K562 (cell line): ENCODE measurements at regions not wholly inside any gene's neighbourhood (a gene's known extent, or its start where the extent isn't known, plus 50 kb on each side); places are given as distances from the start of the nearest gene placed in this dataset.

Experiments used
- ATAC-seq: fragments of 200-7000 bp; cut with Tn5 transposase; 3 replicates; pipeline ENCODE4 v1.9.1; 2020; ENCODE audit warnings: moderate library complexity
- BruUV-seq: library from RNA; stranded (reverse); fragments of 400-500 nt; replicated peaks from 2 replicates; lab custom pipeline; 2021; lab: Mats Ljungman, UMichigan
- CTCF ChIA-PET: fragments of 300-600 bp; formaldehyde crosslinking; extraction: SDS; loops from one replicate; lab custom pipeline; 2021; ENCODE audit warnings: low intra/inter-chr PET ratio; lab: Yijun Ruan, JAX
- POLR2A ChIA-PET: fragments of 300-600, 350-650 bp; sonication (Branson Sonifier 250); formaldehyde crosslinking; extraction: SDS; loops from one replicate; lab custom pipeline; 2021; ENCODE audit warnings: antibody characterized with exemption, inconsistent platforms; lab: Yijun Ruan, JAX
- DNase-seq, 4 experiments: peaks; one replicate each; pipeline versions ENCODE4 v3.0.0 to v3.0.0-alpha.2; 2011 to 2018; ENCODE audit warnings: low spot score in 3 of 4, mixed read lengths in 3 of 4; ENCODE audit errors: extremely low read depth in 1 of 4
- FAIRE-seq: peaks from 2 replicates; lab custom pipeline; 2011; peaks lifted over from hg19 to GRCh38; lab: Jason Lieb, UNC
- H2AFZ ChIP-seq: 2 replicates; pipeline ENCODE4 v1.6.0; 2011; ENCODE audit warnings: low read depth, low read length, control low read depth, inconsistent platforms
- H3K27ac ChIP-seq: fragments of 200-600 bp; 3 replicates; pipeline ENCODE4 v1.8.0; 2011; ENCODE audit warnings: low read depth, mild to moderate bottlenecking, control low read depth, inconsistent platforms, low read length, moderate library complexity, mixed read lengths; ENCODE audit errors: extremely low read depth
- H3K27me3 ChIP-seq, 2 experiments: fragments of 300-600 bp in 1 of 2; 2 replicates in 1 of 2; 3 replicates in 1 of 2; pipeline versions ENCODE4 v1.6.0 to v1.8.0; 2011; ENCODE audit warnings: inconsistent platforms in 2 of 2, low read length in 2 of 2, mild to moderate bottlenecking in 1 of 2, mixed read lengths in 1 of 2, moderate library complexity in 1 of 2; ENCODE audit not compliant: control insufficient read depth in 2 of 2, insufficient read depth in 2 of 2
- H3K36me3 ChIP-seq: fragments of 300-600 bp; 3 replicates; pipeline ENCODE4 v1.8.0; 2011; ENCODE audit warnings: mild to moderate bottlenecking, low read length, inconsistent platforms; ENCODE audit not compliant: control insufficient read depth, insufficient read depth
- H3K4me1 ChIP-seq, 2 experiments: fragments of 200-600 bp in 1 of 2; replicated peaks in 1 of 2; 2 replicates in 1 of 2; 3 replicates in 1 of 2; pipeline versions ENCODE4 v1.5.1 to v1.8.0; 2011; ENCODE audit warnings: inconsistent platforms in 2 of 2, low read length in 2 of 2, mild to moderate bottlenecking in 1 of 2, mixed read lengths in 1 of 2, moderate library complexity in 1 of 2; ENCODE audit not compliant: control insufficient read depth in 2 of 2, insufficient read depth in 2 of 2
- H3K4me2 ChIP-seq: 2 replicates; pipeline ENCODE4 v1.6.1; 2011; ENCODE audit warnings: low read length, control low read depth, inconsistent platforms, mixed read lengths; ENCODE audit not compliant: insufficient read depth
- H3K4me3 ChIP-seq: fragments of 200-600 bp; sonication (generic), shearing (Covaris generic); 2 replicates; pipeline ENCODE4 v1.5.1; 2016; ENCODE audit warnings: control low read depth, inconsistent platforms
- H3K79me2 ChIP-seq: fragments of 200-600 bp; 3 replicates; pipeline ENCODE4 v1.8.0; 2011; ENCODE audit warnings: low read length, inconsistent platforms; ENCODE audit not compliant: control insufficient read depth, insufficient read depth
- H3K9ac ChIP-seq, 2 experiments: 2 replicates each; pipeline versions ENCODE4 v1.6.0 to v1.6.1; 2011; ENCODE audit warnings: low read depth in 2 of 2, low read length in 2 of 2, control low read depth in 1 of 2, inconsistent platforms in 1 of 2, mild to moderate bottlenecking in 1 of 2, mixed read lengths in 1 of 2; ENCODE audit not compliant: insufficient read depth in 1 of 2
- H3K9me1 ChIP-seq: one replicate; pipeline ENCODE4 v1.6.0; 2011; ENCODE audit warnings: inconsistent platforms, mild to moderate bottlenecking, low read length, moderate library complexity; ENCODE audit not compliant: control insufficient read depth, insufficient read depth
- H3K9me3 ChIP-seq: replicated peaks from 2 replicates; pipeline ENCODE4 v1.5.1; 2011; ENCODE audit warnings: low read depth, low read length, inconsistent platforms; ENCODE audit not compliant: control insufficient read depth, insufficient read depth
- H4K20me1 ChIP-seq: replicated peaks from 2 replicates; pipeline ENCODE4 v1.6.1; 2011; ENCODE audit warnings: low read length, inconsistent platforms, mixed read lengths; ENCODE audit not compliant: control insufficient read depth, insufficient read depth
- BCL6 ChIP-seq: fragments of 250-450 bp; sonication (Bioruptor Pico); IDR thresholded peaks from 2 replicates; pipeline ENCODE4 v1.4.0; 2020
- E2F3 ChIP-seq: fragments of 250-450 bp; sonication (Bioruptor Pico); IDR thresholded peaks from 2 replicates; pipeline ENCODE4 v1.4.0; 2020; ENCODE audit warnings: mild to moderate bottlenecking
- GABPB2 ChIP-seq: fragments of 250-450 bp; sonication (Bioruptor Pico); conservative IDR thresholded peaks from 2 replicates; pipeline ENCODE4 v1.5.1; 2021; ENCODE audit warnings: mild to moderate bottlenecking
- JUND ChIP-seq, 2 experiments: IDR thresholded peaks; 2 replicates in 1 of 2; 3 replicates in 1 of 2; pipeline ENCODE4 v1.6.1; 2011; ENCODE audit warnings: borderline replicate concordance in 2 of 2, low read depth in 2 of 2, low read length in 2 of 2, improper control_type of control experiment in 1 of 2, missing biosample characterization in 1 of 2, missing genetic modification characterization in 1 of 2, missing genetic modification reagents in 1 of 2
- NONO ChIP-seq, 2 experiments: fragments of 200-400 bp in 1 of 2; fragments of 450-650 bp in 1 of 2; formaldehyde crosslinking in 1 of 2; IDR thresholded peaks; 2 replicates each; pipeline ENCODE4 v1.6.1; 2017; ENCODE audit warnings: low read depth in 2 of 2, mild to moderate bottlenecking in 2 of 2, moderate library complexity in 2 of 2, low read length in 1 of 2
- SRF ChIP-seq, 2 experiments: fragments of 250-450, 450-650 bp in 1 of 2; sonication (Bioruptor Pico) in 1 of 2; sonication (generic) in 1 of 2; formaldehyde crosslinking; IDR thresholded peaks; 2 replicates each; pipeline versions ENCODE4 v1.5.0 to v1.5.1; 2020 to 2022; ENCODE audit warnings: mild to moderate bottlenecking in 1 of 2, missing genetic modification reagents in 1 of 2
- TSHZ1 ChIP-seq: fragments of 250-450 bp; sonication (Bioruptor Pico); IDR thresholded peaks from 2 replicates; pipeline ENCODE4 v1.4.0; 2020; ENCODE audit warnings: mild to moderate bottlenecking, moderate library complexity
- ZBTB11 ChIP-seq, 3 experiments: fragments of 200-800 bp in 1 of 3; fragments of 250-450 bp in 1 of 3; fragments of 450-650 bp in 1 of 3; sonication (Bioruptor Pico) in 1 of 3; sonication (Bioruptor generic) in 1 of 3; formaldehyde crosslinking in 1 of 3; IDR thresholded peaks; 2 replicates each; pipeline versions ENCODE4 v1.6.1 to v1.8.0; 2016 to 2022; ENCODE audit warnings: mild to moderate bottlenecking in 2 of 3, missing genetic modification characterization in 2 of 3, missing compliant biosample characterization in 1 of 3, moderate library complexity in 1 of 3
- ZNF274 ChIP-seq: IDR thresholded peaks from 2 replicates; pipeline ENCODE4 v1.6.1; 2011; ENCODE audit warnings: low read depth, mild to moderate bottlenecking, low read length, moderate library complexity, borderline replicate concordance
- ZNF398 ChIP-seq: fragments of 250-450 bp; sonication (Bioruptor Pico); IDR thresholded peaks from 2 replicates; pipeline ENCODE4 v1.8.0; 2021; ENCODE audit warnings: moderate library complexity, mild to moderate bottlenecking, inconsistent platforms
- ZNF57 ChIP-seq: fragments of 450-650 bp; formaldehyde crosslinking; IDR thresholded peaks from 2 replicates; pipeline ENCODE4 v1.4.0; 2020; ENCODE audit warnings: mild to moderate bottlenecking, moderate library complexity
- ZNF583 ChIP-seq: fragments of 250-450 bp; sonication (Bioruptor Pico); IDR thresholded peaks from 2 replicates; pipeline ENCODE4 v1.4.0; 2020
- ZNF717 ChIP-seq: fragments of 250-450 bp; sonication (Bioruptor Pico); IDR thresholded peaks from 2 replicates; pipeline ENCODE4 v1.5.0; 2021
- ZSCAN32 ChIP-seq: fragments of 450-650 bp; formaldehyde crosslinking; IDR thresholded peaks from 2 replicates; pipeline ENCODE4 v1.4.0; 2020; ENCODE audit warnings: mild to moderate bottlenecking, moderate library complexity
- WGBS: fragments of 100-300 bp; shearing (Covaris generic); methylation state at CpG from one replicate; pipeline ENCODE4 v1.1.6; 2016; ENCODE audit warnings: low coverage, mixed read lengths; ENCODE audit not compliant: insufficient coverage; ENCODE audit errors: missing lambda C conversion rate; 5-methylcytosine and 5-hydroxymethylcytosine counted together
- in situ Hi-C: fragments of 300-500 bp; cut with MboI; formaldehyde crosslinking; loops from 4 replicates; pipeline ENCODE4 v1.15.0; 2018; ENCODE audit warnings: inconsistent platforms, mixed read lengths
- intact Hi-C: fragments of 100-400 bp; cut with micrococcal nuclease; formaldehyde crosslinking; loops from 2 replicates; pipeline ENCODE4 v1.14.2; 2022

GRCh38 chr14:95388699-95389098 lies 69.0 kb upstream of the CLMN start:
- H2AFZ ChIP-seq = no peak overlapping the region
- 3% methylated on average over 4 of the region's 4 CpGs for WGBS
- no peak overlapping the region for H3K27ac ChIP-seq
- intact Hi-C loops (no loop called here), in situ Hi-C loops (no loop called here)
- no peak for FAIRE-seq
- ATAC-seq = no peak
- BruUV-seq = no TSS peak
- peaks cover 0 to 35% of the 10 kb centered on the region in 2 experiments; a peak in 3 of 5 replicates for H3K27me3 ChIP-seq
- H3K9me1 ChIP-seq = no peaks in the 10 kb centered on the region
- ChIA-PET POLR2A (no interaction called here), CTCF (no interaction called here)
- H3K36me3 ChIP-seq = no peaks in the 10 kb centered on the region
- H3K4me2 ChIP-seq = no peak overlapping the region
- H3K4me1 ChIP-seq = no peaks in the 10 kb centered on the region
- H3K9me3 ChIP-seq = no peaks in the 10 kb centered on the region
- H3K79me2 ChIP-seq = no peaks in the 10 kb centered on the region
- no peaks in the 10 kb centered on the region for H4K20me1 ChIP-seq
- H3K9ac ChIP-seq = no peak overlapping the region
- no peak overlapping the region for H3K4me3 ChIP-seq
- DNase-seq = no peak
- TF ChIP-seq ZSCAN32 (CRISPR knock-in tag) (no peak), JUND (IDR thresholded peaks at IDR 0.05; ENCODE audit: borderline replicate concordance, low read depth, low read length) (no peak), JUND (tag; IDR thresholded peaks at IDR 0.05; ENCODE audit: borderline replicate concordance, low read depth, low read length) (no peak), TSHZ1 (CRISPR knock-in tag) (no peak), E2F3 (CRISPR knock-in tag) (no peak), SRF (CRISPR knock-in tag; IDR thresholded peaks at IDR 0.05) (no peak), NONO (IDR thresholded peaks at IDR 0.05; ENCODE audit: low read depth in 2 of 2, low read length in 1 of 2) (no peak), ZNF583 (no peak), GABPB2 (no peak), ZNF398 (no peak), ZBTB11 (CRISPR knock-in tag; IDR thresholded peaks at IDR 0.05) (no peak), ZNF274 (no peak), BCL6 (CRISPR knock-in tag) (no peak), ZNF717 (no peak), ZNF57 (CRISPR knock-in tag) (no peak)
